GM18951 (cell line): ENCODE measurements at regions not wholly inside any gene's neighbourhood (a gene's known extent, or its start where the extent isn't known, plus 50 kb on each side); places are given as distances from the start of the nearest gene placed in this dataset.

Experiments
- POLR2A ChIP-seq: IDR thresholded peaks from 4 replicates; pipeline ENCODE4 v1.6.1; 2011; ENCODE audit warnings: mild to moderate bottlenecking; ENCODE audit not compliant: insufficient read length, insufficient read depth; ENCODE audit errors: extremely low read depth
- in situ Hi-C: fragments of 300-500 bp; cut with MboI; formaldehyde crosslinking; loops from one replicate; pipeline ENCODE4 v1.12.0; 2022; ENCODE audit warnings: low sequenced_read_pairs, mixed read lengths, inconsistent platforms; ENCODE audit not compliant: unreplicated experiment

DNA sequence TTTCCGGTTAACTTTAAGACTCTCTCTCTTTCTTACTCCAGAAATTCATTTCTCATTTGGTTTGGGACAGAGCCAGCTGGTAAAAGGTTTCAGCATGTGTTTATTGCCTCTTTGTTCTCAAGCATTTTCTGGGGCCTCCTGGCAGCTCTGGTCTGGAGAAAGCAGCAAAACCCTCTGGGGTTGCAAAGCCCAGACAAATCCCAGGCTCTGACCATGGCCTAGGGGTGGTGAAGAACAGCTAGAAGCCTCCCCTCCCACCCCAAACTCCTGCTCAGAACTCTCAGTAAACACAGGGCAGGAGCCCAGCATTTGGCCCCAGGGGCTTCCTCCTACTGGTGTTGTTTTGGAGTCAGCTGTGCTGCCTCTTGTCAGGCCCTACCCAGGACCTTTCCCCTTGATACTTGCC is 124.2 kb upstream of the SERP2 start:
- in situ Hi-C loops, result no loop called here
- TF ChIP-seq POLR2A, result no peak

DNA sequence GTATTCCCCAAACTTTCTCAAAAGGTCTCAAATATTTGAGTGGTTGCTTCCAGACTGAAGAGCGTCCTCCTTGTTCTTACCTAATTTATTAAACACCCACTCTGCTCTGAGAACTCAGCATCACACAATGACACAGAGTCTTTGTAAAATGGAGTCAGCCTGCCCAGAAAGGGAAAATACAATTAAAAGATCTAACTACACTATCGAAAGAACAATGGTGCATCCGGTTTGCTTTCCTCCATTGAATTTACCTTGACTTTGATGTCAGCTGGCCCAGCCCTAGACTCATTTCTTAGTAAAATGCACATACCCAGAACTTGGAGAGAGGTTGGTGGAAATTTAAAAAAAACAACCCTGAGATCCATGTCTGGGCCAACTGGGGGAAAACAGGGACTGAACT is 120.7 kb upstream of the SERP2 start:
- TF ChIP-seq POLR2A, result no peak
- in situ Hi-C loops, result no loop called here

DNA sequence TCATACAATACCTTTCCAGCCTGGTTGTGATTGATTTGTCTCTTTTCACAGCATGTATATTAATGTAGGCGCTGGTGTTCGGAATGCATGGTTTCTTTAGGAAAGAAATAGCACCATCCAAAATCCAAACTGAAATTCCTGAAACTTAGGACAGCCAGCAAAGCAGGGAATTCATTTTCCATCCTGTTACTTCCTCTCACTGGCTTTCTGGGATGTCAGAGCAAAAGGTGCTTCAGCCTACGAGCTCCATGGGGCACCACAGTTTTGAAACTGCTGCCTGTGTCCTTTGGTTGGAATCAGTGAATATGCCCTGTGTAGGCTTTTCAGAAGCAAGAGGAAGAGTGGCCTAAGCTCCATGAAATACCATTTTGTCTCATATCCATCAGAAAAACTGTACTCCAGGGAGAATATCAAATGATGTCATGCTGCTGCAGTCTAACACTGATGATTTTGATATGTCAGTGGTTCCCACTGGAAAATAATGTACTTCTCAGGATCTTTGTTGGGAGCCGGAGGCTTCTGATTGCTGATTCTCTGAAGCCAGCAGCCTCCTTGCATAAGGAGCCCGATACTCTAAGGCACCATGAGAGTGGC is 117.8 kb upstream of the SERP2 start:
- in situ Hi-C loops, result no loop called here
- TF ChIP-seq POLR2A, result no peak

DNA sequence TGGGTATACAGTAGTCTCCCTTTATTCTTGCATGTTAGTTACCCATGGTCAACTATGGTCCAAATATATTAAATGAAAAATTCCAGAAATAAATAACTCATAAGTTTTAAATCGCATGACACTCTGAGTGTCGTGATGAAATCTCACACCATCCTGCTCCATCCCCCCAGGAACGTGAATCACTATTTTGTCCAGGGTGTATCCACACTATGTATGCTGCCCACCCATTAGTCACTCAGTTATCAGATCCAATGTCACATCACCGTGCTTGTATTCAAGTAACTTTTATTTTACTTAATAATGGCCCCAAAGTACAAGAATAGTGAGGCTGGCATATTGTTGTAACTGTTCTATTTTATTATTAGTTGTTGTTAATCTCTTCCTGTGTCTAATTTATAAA is 115.8 kb upstream of the SERP2 start:
- in situ Hi-C loops, result no loop called here
- TF ChIP-seq POLR2A, result no peak

DNA sequence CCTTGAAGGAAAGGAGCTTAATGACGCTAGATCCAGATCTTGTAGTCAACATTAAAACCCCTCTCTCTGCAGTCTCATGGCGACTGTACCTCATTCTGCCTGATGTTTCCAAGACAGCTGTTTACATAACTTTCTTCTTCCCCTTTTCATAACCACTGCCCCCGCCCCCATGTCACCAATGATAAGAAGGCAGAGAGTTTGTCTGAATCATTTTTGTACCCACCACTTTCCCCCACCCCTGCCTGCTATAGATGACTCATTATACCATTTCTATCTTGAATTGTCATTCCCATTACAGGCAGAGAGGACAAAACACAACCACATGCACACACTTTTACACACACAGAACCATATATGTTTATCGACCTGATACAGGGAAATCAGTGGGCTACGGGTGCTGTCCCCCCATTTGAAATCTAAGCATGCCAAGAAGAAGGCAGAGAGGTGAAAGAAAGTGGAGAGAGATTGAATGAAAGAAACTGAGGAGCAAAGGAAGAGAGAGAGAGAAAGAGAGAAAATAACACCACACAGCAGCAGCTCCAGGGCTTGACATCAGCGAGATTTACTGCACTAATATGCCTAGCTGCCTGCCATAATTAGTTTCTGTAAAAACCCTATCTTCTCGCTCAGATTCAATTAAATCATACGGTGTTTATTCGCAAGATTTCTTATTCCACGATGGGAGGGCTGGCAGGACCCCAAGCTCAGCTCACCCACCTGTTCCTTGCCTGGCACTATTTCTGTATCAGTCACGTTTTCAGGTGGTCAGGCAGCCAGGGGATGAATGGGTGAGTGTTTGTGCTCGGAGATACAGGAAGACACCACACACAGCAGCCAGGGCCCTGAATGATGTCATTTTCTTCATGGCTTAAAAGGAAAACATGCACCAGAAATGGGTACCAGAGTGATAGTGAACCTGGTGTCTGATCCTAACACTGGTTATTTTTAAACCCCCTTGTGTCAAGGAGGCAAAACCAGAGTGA is 114.3 kb upstream of the SERP2 start:
- in situ Hi-C loops, result no loop called here
- no peak for TF ChIP-seq POLR2A

DNA sequence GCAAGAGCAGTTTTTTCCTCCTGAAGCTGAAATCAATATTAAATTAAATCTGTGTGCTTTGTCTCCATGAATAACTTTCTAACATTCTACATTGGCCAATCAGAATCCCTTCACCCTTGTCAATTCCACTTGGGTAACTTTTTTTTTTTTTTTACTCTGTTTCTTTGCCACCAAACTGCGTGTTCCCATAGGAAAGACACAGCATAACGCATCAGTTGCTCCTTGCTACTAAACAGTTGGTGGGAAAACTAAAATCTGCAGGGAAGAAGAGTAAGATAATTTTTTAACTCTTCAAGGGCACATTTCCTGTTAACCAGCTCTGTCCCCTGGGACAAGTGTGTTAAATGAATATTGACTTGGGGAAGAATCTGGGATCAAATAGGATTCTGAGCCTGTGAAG is 113.3 kb upstream of the SERP2 start:
- TF ChIP-seq POLR2A, result no peak
- in situ Hi-C loops, result no loop called here

DNA sequence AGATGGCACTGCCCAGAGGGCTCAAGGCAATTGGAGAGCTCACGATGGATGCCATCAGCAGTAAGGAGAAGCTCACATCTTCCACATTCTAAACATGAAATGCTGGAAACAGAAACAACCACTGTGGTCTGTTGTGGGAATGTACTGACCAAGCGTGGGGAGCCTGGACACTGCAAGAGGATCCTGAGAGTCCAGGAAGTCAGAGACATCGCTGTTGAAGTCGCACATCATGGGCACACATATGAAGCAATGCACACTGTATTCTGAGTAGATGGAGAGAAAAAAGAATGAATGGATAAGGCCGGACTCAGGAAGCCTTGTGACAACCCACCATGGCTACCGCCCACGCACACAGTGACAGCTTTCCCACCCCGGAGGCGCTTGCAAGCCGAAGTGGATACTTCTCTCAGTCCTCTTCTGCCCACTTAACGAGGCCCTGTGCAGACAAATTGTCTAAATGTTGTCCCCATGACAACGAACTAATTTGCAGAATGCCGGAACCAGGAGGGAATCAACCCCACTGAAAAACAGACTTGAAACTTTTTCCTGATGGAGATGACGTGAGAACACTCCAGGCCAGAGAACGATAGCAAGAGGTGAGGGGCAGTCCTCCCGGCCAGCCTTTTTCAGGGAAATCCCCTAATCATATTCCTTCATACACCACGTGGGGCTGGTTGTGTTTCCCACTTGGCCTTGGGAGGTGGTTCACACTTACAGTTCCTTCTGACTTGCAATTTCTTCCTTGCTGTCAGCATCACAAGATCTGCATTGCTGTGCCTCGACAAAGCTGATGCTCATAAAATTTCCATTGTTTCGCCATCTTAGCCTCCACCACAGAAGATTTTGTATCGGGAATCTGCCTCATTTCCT is 109.6 kb upstream of the SERP2 start:
- no peak for TF ChIP-seq POLR2A
- in situ Hi-C loops, result no loop called here

DNA sequence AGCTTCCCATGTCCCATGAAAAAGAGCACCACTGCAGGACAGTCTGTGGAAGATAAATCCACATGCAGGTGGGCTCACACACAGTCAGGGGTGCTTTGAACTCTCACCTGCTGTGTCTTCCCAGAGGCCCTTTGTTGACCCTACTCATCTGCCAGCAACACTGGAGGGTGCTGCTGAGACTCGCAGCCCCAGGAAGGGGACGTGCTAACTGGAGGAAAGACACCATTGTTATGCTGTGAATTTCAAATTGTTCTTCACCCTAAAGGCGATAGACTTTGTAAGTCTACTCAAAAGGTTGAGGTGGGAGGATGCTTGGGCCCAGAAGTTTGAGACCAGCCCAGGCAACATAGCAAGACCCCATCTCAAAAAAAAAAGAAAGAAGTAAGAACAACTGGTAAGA is 107.3 kb upstream of the SERP2 start:
- in situ Hi-C loops, result no loop called here
- TF ChIP-seq POLR2A, result no peak

DNA sequence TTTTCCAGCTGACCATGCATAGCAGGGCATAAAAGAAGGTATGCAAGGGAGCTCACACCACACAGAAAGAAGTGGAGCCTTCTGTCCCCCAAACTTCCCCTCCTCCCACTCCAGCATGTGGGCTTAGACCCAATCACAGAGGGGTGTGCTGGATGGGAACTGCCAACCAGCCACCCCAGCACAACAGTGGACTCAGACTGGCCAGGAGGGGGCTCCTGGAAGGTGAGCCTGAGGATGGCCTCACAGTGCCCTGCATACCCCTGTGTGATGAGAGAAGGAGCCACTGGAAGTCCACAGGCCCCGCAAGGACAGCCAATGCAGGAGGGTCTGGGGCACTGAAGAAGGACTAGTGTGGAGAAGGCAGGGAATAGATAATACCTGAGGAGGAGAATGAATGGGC is 106.9 kb upstream of the SERP2 start:
- in situ Hi-C loops, result no loop called here
- TF ChIP-seq POLR2A, result no peak

DNA sequence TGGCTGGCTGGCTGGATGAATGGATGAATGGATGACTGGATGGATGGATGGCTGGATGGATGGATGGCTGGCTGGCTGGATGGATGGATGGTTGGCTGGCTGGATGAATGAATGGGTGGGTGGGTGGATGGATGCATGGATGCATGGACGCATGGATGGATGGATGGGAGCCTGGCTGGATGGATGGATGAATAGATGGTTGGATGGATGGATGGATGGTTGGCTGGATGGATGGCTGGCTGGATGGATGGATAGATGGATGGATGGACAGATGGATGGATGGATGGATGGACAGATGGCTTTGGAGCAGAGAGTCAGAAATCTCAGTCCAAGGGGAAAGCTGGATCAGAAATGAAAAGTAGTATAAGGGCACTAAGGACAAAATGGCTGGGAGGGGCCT is 106.4 kb upstream of the SERP2 start:
- no peak for TF ChIP-seq POLR2A
- in situ Hi-C loops, result no loop called here

DNA sequence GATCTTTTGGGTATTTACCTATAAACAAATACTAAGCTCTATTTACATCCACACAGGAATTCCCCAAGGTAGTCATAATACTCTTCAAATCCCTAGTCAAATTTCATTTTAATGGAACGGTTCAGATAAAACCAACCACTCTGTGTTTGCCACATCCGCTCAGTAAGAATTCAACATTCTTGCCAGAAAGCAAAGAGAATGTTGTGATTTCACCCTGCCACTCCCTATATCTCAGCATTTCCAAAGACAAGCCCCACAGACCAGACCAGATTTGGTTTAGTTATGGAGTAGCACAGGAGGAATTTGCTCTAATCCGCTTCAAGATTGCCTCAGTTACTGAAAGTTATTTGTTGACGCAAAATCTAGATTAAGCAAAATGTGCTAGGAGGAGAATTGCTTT is 105.6 kb upstream of the SERP2 start:
- TF ChIP-seq POLR2A, result no peak
- in situ Hi-C loops, result no loop called here

DNA sequence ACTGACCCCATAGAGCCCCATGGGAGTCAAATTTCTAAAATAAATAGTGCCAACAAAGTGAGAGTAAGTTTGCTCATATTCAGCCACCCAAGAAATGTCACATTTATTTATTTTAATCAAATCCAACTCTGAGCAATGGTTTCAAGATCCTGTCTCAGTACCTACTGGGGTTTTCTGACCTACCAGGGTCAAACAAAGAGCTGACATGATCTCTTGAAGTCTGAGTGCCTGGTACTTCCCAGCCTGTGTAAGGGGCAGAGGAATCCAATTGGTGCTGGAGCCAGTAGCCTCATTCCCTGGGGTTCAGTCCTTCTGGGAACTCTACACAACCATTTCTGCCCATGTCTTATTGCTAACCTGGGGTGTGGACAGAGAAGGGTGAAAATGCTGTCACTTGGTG is 104.6 kb upstream of the SERP2 start:
- in situ Hi-C loops, result no loop called here
- no peak for TF ChIP-seq POLR2A

DNA sequence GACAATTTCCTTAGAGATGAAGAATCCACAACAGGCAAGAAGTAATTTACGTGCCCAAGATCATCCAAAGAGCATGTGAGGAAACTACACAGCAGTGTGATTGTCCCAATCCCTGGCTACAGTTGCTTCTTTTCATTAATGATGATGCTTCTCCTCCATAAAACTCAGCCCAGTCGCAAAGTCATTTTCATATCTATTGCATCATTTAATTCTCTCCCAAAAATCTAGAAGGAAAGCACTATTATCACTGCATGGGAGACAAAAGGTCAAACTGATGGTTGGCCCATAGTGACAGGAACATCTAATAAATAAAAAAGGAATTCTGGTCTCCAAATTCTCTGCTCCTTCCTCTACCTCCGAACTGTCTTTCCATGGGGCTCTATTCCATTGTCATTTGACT is 103.5 kb upstream of the SERP2 start:
- in situ Hi-C loops, result no loop called here
- no peak for TF ChIP-seq POLR2A
